Fibroblast of the aortic adventitia (primary cell): ENCODE measurements at regions not wholly inside any gene's neighbourhood (a gene's known extent, or its start where the extent isn't known, plus 50 kb on each side); places are given as distances from the start of the nearest gene placed in this dataset.
A peak's percentile ranks its signal among the peaks of the same experiment; 100 is the strongest.

Source experiments
- DNase-seq: peaks from one replicate; pipeline ENCODE4 v3.0.0-alpha.2; 2010; ENCODE audit warnings: low read depth
- H3K4me3 ChIP-seq: 2 replicates; pipeline ENCODE4 v1.5.1; 2011; ENCODE audit warnings: low read depth, mild to moderate bottlenecking, control low read depth, low read length, moderate library complexity
- TF ChIP-seq, protein P1 (sequence below): IDR thresholded peaks from 2 replicates; pipeline ENCODE4 v1.5.1; 2011; ENCODE audit warnings: mild to moderate bottlenecking, low read length, control low read depth, inconsistent platforms; ENCODE audit not compliant: insufficient read depth

- DNase-seq: no peak
- TF ChIP-seq, protein P1, sequence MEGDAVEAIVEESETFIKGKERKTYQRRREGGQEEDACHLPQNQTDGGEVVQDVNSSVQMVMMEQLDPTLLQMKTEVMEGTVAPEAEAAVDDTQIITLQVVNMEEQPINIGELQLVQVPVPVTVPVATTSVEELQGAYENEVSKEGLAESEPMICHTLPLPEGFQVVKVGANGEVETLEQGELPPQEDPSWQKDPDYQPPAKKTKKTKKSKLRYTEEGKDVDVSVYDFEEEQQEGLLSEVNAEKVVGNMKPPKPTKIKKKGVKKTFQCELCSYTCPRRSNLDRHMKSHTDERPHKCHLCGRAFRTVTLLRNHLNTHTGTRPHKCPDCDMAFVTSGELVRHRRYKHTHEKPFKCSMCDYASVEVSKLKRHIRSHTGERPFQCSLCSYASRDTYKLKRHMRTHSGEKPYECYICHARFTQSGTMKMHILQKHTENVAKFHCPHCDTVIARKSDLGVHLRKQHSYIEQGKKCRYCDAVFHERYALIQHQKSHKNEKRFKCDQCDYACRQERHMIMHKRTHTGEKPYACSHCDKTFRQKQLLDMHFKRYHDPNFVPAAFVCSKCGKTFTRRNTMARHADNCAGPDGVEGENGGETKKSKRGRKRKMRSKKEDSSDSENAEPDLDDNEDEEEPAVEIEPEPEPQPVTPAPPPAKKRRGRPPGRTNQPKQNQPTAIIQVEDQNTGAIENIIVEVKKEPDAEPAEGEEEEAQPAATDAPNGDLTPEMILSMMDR: no peak
- H3K4me3 ChIP-seq: no peak overlapping the region
Observed at GRCh38 chr9:129408535-129409215, 212.2 kb downstream of the C9orf50 start.

DNA sequence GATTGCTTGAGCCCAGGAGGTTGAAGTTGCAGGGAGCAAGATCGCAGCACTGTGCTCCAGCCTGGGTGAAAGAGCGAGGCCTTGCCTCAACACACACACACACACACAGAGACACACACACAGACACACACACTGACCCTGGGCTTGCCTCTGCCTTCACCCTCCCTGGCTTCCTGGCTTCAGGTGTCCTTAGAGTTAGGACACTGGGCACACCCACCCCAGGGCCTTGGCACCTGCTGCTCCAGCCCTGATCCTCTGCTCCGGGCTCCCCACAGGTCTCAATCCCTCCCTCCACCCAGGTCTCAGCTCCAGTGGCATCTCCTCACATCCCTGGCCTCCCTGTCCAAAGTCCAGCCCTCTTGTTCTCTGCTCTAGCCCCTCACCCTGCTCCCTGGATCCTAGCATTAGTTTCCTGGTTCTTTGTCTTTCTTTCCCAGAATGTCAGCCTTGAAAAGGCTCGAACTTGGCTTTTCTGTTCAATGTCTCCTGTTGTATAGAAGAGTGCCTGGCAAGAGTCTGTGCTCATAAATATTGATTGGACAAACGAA is 212.9 kb downstream of the C9orf50 start:
- no peak overlapping the region for H3K4me3 ChIP-seq
- TF ChIP-seq, protein P1: no peak
- DNase-seq: no peak

- no peak overlapping the region for H3K4me3 ChIP-seq
- no peak for DNase-seq
- TF ChIP-seq, protein P1: no peak
Observed at GRCh38 chr9:129406278-129407225, 214.3 kb downstream of the C9orf50 start.

GRCh38 chr9:129405827-129406213 is 215.1 kb downstream of the C9orf50 start:
- no peak for DNase-seq
- no peak overlapping the region for H3K4me3 ChIP-seq
- TF ChIP-seq, protein P1: no peak

- DNase-seq: peak; percentile 68
- no peak overlapping the region for H3K4me3 ChIP-seq
- TF ChIP-seq, protein P1: no peak
Observed at GRCh38 chr9:129405089-129405826, 215.6 kb downstream of the C9orf50 start.

DNA sequence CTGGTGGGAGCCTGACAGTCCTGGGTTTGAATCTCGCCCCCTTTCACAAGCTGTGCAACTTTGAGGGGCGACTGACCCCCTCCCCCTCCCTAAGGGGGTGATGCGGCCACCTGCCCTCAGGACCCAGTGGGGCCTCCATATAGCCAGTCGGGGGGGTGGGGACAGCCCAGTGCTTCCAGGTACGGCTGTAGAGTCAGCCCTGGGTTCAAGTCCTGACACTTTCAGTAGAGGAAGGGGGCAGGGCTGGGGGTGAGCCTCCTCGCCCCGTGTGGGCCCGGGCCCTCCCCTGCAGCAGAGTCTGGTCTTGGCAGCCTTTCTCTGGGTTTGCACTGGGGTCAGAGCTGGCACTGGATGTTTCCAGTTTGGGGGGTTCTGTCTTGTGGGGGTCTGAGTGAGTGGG is 216.3 kb downstream of the C9orf50 start:
- no peak for DNase-seq

More for the DNA sequence above, 216.3 kb downstream of the C9orf50 start:
- TF ChIP-seq, protein P1: no peak
- H3K4me3 ChIP-seq: no peak overlapping the region
